GM12875 (cell line): ENCODE measurements at regions not wholly inside any gene's neighbourhood (a gene's known extent, or its start where the extent isn't known, plus 50 kb on each side); places are given as distances from the start of the nearest gene placed in this dataset.

Experiments
- H3K4me3 ChIP-seq: one replicate; pipeline ENCODE4 v1.5.1; 2011; ENCODE audit warnings: low read depth, low read length, control low read depth
- TF ChIP-seq, protein P1 (sequence below): IDR thresholded peaks from 2 replicates; pipeline ENCODE4 v1.5.1; 2011; ENCODE audit warnings: low read depth, mild to moderate bottlenecking, control low read depth, inconsistent platforms, low read length, moderate library complexity, borderline replicate concordance; ENCODE audit not compliant: insufficient read depth

DNA sequence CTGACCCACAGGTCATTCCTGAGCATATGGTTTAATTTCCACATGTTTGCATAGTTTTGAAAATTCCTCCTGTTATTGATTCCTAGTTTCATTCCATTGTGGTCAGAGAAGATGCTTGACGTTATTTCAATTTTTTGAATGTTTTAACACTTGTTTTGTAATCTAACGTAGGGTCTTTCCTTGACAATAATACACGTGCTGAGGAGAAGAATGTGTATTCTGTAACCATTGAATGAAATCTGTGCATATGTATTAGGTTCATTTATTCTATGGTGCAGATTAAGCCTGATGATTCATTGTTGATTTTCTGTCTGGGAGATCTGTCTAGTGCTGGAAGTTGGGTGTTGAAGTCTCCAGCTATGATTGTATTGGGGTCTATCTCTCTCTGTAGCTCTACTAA, 486.4 kb upstream of the RPS6KA3 start:
- TF ChIP-seq, protein P1, sequence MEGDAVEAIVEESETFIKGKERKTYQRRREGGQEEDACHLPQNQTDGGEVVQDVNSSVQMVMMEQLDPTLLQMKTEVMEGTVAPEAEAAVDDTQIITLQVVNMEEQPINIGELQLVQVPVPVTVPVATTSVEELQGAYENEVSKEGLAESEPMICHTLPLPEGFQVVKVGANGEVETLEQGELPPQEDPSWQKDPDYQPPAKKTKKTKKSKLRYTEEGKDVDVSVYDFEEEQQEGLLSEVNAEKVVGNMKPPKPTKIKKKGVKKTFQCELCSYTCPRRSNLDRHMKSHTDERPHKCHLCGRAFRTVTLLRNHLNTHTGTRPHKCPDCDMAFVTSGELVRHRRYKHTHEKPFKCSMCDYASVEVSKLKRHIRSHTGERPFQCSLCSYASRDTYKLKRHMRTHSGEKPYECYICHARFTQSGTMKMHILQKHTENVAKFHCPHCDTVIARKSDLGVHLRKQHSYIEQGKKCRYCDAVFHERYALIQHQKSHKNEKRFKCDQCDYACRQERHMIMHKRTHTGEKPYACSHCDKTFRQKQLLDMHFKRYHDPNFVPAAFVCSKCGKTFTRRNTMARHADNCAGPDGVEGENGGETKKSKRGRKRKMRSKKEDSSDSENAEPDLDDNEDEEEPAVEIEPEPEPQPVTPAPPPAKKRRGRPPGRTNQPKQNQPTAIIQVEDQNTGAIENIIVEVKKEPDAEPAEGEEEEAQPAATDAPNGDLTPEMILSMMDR: no peak
- H3K4me3 ChIP-seq: no peak overlapping the region

DNA sequence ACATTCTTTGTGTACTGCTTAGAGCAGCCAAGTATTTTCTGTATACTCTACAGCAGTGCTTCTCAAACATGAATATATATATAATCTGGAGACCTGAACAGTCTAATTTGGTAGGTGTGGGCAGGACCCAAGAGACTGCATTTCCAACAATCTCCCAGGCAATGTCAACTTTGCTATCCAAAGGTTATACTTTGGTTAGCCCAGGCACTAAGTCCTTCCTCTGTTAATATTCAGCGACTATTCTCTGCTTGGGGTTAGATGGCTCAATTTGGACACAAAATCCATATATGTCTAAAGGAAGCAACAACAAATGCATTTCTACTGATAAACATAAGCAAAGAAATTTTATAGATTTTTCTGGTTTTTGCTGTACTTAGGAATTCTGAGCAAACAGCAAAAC, 480.0 kb upstream of the RPS6KA3 start:
- TF ChIP-seq, protein P1: no peak
- H3K4me3 ChIP-seq: no peak overlapping the region

DNA sequence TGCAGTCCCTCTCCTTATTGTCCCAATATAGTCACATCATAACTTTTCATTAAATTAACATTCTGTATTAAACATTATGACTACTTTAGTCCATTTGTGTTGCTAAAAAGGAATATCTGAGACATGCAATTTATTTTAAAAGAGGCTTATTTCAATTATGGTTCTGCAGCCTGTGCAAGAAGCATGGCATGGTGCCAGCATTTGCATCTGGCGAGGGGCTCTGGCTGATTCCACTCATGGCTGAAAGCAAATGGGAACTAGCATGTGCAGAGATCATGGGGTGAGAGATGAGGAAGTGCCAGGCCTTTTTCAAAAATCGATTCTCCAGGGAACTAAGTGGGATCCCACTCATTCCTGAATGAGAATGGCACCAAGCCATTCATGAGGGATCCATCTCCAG, 476.3 kb upstream of the RPS6KA3 start:
- H3K4me3 ChIP-seq: no peak overlapping the region
- TF ChIP-seq, protein P1: no peak

DNA sequence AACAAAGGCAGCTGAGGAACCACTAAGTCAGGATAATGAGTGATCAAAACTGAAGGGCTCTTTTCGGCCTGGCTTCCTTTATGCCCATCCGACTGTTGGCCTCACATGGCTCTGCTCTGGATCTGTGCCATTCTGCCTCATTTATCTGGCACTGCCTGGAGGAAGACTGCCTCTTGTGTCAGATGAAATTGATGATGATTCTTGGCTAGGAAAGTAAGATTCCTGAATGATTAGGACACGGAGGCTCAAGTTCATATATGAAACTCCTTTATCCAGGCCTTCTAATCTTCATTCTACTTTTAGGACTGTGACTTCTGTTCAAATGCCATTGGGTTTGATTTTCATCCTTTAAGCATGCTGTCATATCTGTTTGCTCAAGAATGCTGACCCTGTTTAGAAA, 475.4 kb upstream of the RPS6KA3 start:
- TF ChIP-seq, protein P1: no peak
- H3K4me3 ChIP-seq: no peak overlapping the region

DNA sequence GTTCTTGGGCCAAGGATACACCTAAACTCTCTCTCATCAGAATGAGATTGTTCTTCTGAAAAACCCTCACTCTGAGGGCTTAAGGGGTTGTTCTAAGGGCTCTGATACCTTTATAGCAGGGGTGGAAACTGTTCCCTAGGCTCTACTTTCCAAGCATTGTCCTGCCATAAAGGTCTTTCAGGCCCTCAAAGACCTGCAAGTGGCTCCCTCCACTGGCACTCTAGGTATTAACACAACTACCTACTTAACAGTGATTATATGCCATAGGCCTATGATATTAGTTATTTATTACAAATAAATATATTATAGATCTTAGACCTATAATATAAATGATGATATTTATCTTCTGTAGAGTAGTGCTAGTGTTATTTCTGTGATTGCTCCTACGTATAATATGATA, 473.7 kb upstream of the RPS6KA3 start:
- TF ChIP-seq, protein P1: no peak
- no peak overlapping the region for H3K4me3 ChIP-seq

DNA sequence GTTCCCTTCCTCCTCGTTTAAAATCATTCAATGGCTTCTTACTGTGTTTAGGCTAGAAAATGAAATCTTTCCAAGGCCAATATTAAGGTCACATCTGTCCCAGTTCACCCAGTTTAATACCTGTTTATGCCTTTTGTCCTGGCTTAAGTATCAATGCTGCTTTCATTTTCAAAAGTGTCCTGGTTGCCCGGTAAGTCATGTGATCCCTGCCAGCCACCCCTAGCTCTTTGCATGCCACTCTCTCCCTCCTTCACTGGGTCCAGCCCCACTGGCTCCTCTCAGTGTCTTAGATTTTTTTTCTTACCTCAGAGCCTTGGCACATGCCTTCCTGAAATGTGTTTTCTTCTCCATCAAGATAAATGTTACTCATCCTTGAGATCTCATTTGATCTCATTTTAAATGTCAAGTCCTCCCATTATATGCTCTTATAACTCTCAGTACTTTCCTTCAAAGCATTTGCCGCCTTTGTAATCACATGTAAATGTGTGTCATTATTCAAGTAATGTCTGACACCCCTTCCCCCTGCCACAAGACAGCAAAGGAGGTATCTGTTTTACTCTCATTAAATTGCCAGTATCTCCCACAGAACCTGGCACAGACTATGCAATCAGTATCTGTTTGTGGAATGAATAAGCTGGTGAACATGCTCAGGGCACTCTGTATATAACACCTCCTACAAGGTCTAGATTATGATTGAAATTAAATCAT, 472.5 kb upstream of the RPS6KA3 start:
- H3K4me3 ChIP-seq: no peak overlapping the region
- TF ChIP-seq, protein P1: no peak

DNA sequence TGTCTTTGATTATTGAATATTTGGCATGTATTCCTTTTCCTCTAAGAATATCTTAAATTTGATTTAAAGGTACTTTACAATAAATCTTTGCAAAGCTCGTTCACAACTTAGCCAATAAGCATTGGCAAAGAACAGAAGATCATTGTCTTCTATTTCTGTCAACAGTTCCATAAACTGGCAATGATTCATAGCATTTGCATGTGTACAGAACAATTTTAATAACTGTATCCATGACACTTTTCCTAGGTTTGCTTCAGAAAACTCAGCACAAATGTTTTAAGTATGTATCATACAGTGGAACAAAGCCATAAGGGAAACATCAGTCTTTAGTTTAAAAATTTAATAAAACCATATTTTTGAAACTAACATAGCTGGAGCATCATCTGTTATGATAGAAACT, 462.7 kb upstream of the RPS6KA3 start:
- H3K4me3 ChIP-seq: no peak overlapping the region
- TF ChIP-seq, protein P1: no peak
